Cerebellar nuclear complex (tissue), 1 donor: ENCODE measurements at regions not wholly inside any gene's neighbourhood (a gene's known extent, or its start where the extent isn't known, plus 50 kb on each side); places are given as distances from the start of the nearest gene placed in this dataset.

ENCODE experiments used
- DNase-seq, 2 experiments: peaks; one replicate each; lab custom pipeline; 2025; lab: John Stamatoyannopoulos, UW

- DNase-seq, result no peak
These were observed 427.0 kb upstream of the RARB start for GRCh38 chr3:25000971-25001591.

GRCh38 chr3:25002052-25002451, 426.0 kb upstream of the RARB start:
- DNase-seq, result no peak

GRCh38 chr3:25007974-25008658, 419.9 kb upstream of the RARB start:
- DNase-seq, result no peak

- DNase-seq, result no peak
These were observed 418.4 kb upstream of the RARB start for GRCh38 chr3:25009665-25010064.

- DNase-seq, result no peak
These were observed 412.5 kb upstream of the RARB start for GRCh38 chr3:25015599-25015998.

- no peak for DNase-seq
These were observed 409.2 kb upstream of the RARB start for GRCh38 chr3:25018909-25019308.

- no peak for DNase-seq
These were observed 408.6 kb upstream of the RARB start for GRCh38 chr3:25019506-25019905.

GRCh38 chr3:25021816-25022215, 406.2 kb upstream of the RARB start:
- no peak for DNase-seq

- DNase-seq, result no peak
These were observed 404.2 kb upstream of the RARB start for GRCh38 chr3:25023876-25024275.

- DNase-seq, result no peak
These were observed 402.8 kb upstream of the RARB start for GRCh38 chr3:25025236-25025635.

GRCh38 chr3:25027650-25028049, 400.4 kb upstream of the RARB start:
- DNase-seq, result no peak

GRCh38 chr3:25029820-25030219, 398.2 kb upstream of the RARB start:
- no peak for DNase-seq

- DNase-seq, result no peak
These were observed 395.7 kb upstream of the RARB start for GRCh38 chr3:25032344-25032743.

- no peak for DNase-seq
These were observed 394.5 kb upstream of the RARB start for GRCh38 chr3:25033407-25034029.

- DNase-seq, result no peak
These were observed 392.5 kb upstream of the RARB start for GRCh38 chr3:25035526-25035925.

GRCh38 chr3:25036633-25037032, 391.4 kb upstream of the RARB start:
- no peak for DNase-seq

- no peak for DNase-seq
These were observed 391.0 kb upstream of the RARB start for GRCh38 chr3:25037049-25037547.

- no peak for DNase-seq
These were observed 389.8 kb upstream of the RARB start for GRCh38 chr3:25038271-25038670.

- DNase-seq, result no peak
These were observed 389.1 kb upstream of the RARB start for GRCh38 chr3:25038922-25039321.

GRCh38 chr3:25040748-25041147, 387.3 kb upstream of the RARB start:
- no peak for DNase-seq

GRCh38 chr3:25041871-25042584, 386.0 kb upstream of the RARB start:
- no peak for DNase-seq

GRCh38 chr3:25043177-25043576, 384.9 kb upstream of the RARB start:
- no peak for DNase-seq

- DNase-seq, result no peak
These were observed 384.3 kb upstream of the RARB start for GRCh38 chr3:25043749-25044148.
